GM10266 (cell line): ENCODE measurements at regions not wholly inside any gene's neighbourhood (a gene's known extent, or its start where the extent isn't known, plus 50 kb on each side); places are given as distances from the start of the nearest gene placed in this dataset.

Source experiments
- DNase-seq: peaks from one replicate; pipeline ENCODE4 v3.0.0; 2012; ENCODE audit errors: extremely low spot score
- TF ChIP-seq, protein P1 (sequence below): IDR thresholded peaks from 2 replicates; pipeline ENCODE4 v1.5.1; 2012; ENCODE audit warnings: mild to moderate bottlenecking, low read depth; ENCODE audit not compliant: control insufficient read depth, insufficient read depth; ENCODE audit errors: missing control alignments

DNA sequence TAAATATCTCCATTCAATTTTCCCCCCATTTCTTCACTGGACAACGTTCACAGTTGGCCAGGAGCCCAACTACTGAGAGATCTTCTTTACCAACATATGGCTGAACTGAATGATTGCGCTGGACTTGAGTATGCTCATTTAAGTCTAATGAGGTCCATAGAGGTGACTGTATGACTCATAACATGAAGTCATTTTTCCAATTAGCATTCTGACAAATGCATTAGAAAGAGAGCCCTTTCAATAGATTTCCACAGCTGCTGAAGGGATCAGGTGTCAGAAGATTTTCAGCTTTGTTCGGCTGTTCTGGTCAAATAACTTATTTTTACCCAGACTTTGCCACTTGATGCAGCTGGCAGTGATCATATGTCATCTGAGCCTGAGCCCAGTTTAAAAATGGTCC, 438.0 kb downstream of the ETV1 start:
- no peak for DNase-seq
- TF ChIP-seq, protein P1, sequence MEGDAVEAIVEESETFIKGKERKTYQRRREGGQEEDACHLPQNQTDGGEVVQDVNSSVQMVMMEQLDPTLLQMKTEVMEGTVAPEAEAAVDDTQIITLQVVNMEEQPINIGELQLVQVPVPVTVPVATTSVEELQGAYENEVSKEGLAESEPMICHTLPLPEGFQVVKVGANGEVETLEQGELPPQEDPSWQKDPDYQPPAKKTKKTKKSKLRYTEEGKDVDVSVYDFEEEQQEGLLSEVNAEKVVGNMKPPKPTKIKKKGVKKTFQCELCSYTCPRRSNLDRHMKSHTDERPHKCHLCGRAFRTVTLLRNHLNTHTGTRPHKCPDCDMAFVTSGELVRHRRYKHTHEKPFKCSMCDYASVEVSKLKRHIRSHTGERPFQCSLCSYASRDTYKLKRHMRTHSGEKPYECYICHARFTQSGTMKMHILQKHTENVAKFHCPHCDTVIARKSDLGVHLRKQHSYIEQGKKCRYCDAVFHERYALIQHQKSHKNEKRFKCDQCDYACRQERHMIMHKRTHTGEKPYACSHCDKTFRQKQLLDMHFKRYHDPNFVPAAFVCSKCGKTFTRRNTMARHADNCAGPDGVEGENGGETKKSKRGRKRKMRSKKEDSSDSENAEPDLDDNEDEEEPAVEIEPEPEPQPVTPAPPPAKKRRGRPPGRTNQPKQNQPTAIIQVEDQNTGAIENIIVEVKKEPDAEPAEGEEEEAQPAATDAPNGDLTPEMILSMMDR = no peak

- TF ChIP-seq, protein P1 = no peak
- no peak for DNase-seq
These were observed 429.0 kb downstream of the ETV1 start for GRCh38 chr7:13560441-13560840.

GRCh38 chr7:13563257-13563656, 426.2 kb downstream of the ETV1 start:
- TF ChIP-seq, protein P1 = no peak
- DNase-seq = no peak

- no peak for DNase-seq
- TF ChIP-seq, protein P1 = no peak
These were observed 425.8 kb downstream of the ETV1 start for GRCh38 chr7:13563680-13564079.

- TF ChIP-seq, protein P1 = no peak
- DNase-seq = no peak
These were observed 411.8 kb downstream of the ETV1 start for GRCh38 chr7:13577566-13578145.

DNA sequence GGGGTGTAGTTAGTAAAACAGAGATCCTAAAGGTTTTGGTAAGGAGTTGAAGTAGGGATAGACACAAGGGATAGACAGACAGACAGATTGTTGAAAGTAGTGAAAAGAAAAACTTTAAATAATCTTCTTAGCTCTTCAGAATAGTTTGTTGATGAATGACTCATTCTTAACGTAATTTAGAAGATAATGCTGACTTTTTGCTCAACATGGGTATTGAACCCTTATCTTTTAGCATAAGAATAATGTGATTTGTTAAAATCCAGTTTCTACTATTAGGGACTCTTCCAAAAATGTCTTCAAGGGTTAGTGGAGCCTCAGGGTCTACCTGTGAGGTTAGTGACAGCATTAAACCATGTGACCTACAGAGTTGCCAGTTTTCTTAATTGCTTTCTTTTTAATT, 411.2 kb downstream of the ETV1 start:
- TF ChIP-seq, protein P1 = no peak
- DNase-seq = no peak

DNA sequence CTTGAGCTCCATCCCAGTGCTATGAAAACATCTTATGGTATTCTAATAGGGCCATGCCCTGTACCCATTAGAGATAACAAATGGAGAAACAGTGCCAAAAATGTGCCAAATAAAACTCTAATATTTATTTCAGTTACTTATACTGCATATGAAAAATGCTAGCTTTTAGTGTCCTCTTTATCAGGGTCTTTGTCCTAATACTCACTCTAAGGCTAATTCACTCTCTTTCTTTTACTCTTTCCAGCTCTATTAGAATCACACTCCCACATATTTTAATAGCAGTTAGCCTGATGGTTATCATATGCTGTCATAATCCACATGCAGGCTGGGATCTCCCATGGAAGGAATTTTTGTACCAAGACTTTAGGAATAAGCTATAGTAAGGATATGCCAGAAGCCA, 408.4 kb downstream of the ETV1 start:
- no peak for DNase-seq
- TF ChIP-seq, protein P1 = no peak
